GM12878 (cell line): ENCODE measurements at regions not wholly inside any gene's neighbourhood (a gene's known extent, or its start where the extent isn't known, plus 50 kb on each side); places are given as distances from the start of the nearest gene placed in this dataset.

Experiments used
- ATAC-seq: fragments of 200-7000 bp; cut with Tn5 transposase; 3 replicates; pipeline ENCODE4 v1.9.1; 2020; ENCODE audit warnings: mild to moderate bottlenecking, moderate library complexity
- BruUV-seq: library from RNA; stranded (reverse); fragments of 400-500 nt; replicated peaks from 2 replicates; lab custom pipeline; 2021; lab: Mats Ljungman, UMichigan
- CTCF ChIA-PET: fragments of 300-600 bp; sonication (Branson Sonifier 250); formaldehyde crosslinking; extraction: SDS; loops from one replicate; lab custom pipeline; 2021; ENCODE audit warnings: inconsistent platforms; lab: Yijun Ruan, JAX
- POLR2A ChIA-PET: fragments of 350-600 bp; formaldehyde crosslinking; extraction: SDS; loops from one replicate; lab custom pipeline; 2021; ENCODE audit warnings: inconsistent platforms; lab: Charles Lee
- RAD21 ChIA-PET: fragments of 300-600 bp; sonication (Branson Sonifier 250); formaldehyde crosslinking; loops from one replicate; lab custom pipeline; 2023; ENCODE audit warnings: antibody characterized with exemption; ENCODE audit not compliant: unreplicated experiment; lab: Charles Lee
- SMC1A ChIA-PET: fragments of 300-600 bp; sonication (Branson Sonifier 250); formaldehyde crosslinking; loops from one replicate; lab custom pipeline; 2023; ENCODE audit not compliant: unreplicated experiment, uncharacterized antibody; lab: Charles Lee
- DNase-seq: peaks from one replicate; pipeline ENCODE4 v3.0.0-alpha.2; 2011; ENCODE audit warnings: low read depth, low spot score
- FAIRE-seq: peaks from 3 replicates; lab custom pipeline; 2011; peaks lifted over from hg19 to GRCh38; lab: Jason Lieb, UNC
- H2AFZ ChIP-seq: 2 replicates; pipeline ENCODE4 v1.6.0; 2011; ENCODE audit warnings: low read depth, low read length, control low read depth; ENCODE audit not compliant: control insufficient read depth
- H3K27ac ChIP-seq: 2 replicates; pipeline ENCODE4 v1.5.1; 2011; ENCODE audit warnings: control low read depth; ENCODE audit not compliant: control insufficient read depth, insufficient read depth
- H3K27me3 ChIP-seq, 2 experiments: replicated peaks in 1 of 2; 2 replicates each; pipeline versions ENCODE4 v1.6.0 to v1.6.1; 2011; ENCODE audit warnings: low read length in 1 of 2; ENCODE audit not compliant: control insufficient read depth in 2 of 2, insufficient read depth in 2 of 2
- H3K36me3 ChIP-seq, 2 experiments: 2 replicates each; pipeline ENCODE4 v1.5.1; 2011; ENCODE audit warnings: low read length in 1 of 2; ENCODE audit not compliant: control insufficient read depth in 2 of 2, insufficient read depth in 2 of 2
- H3K4me1 ChIP-seq: 2 replicates; pipeline ENCODE4 v1.6.1; 2011; ENCODE audit warnings: mild to moderate bottlenecking, low read length, moderate library complexity, mixed read lengths; ENCODE audit not compliant: control insufficient read depth, insufficient read depth
- H3K4me2 ChIP-seq: 2 replicates; pipeline ENCODE4 v1.6.0; 2011; ENCODE audit warnings: control low read depth; ENCODE audit not compliant: control insufficient read depth, insufficient read depth
- H3K4me3 ChIP-seq: fragments of 200-600 bp; sonication (generic); 2 replicates; pipeline ENCODE4 v1.5.1; 2016
- H3K79me2 ChIP-seq: 2 replicates; pipeline ENCODE4 v1.6.0; 2011; ENCODE audit warnings: low read length; ENCODE audit not compliant: control insufficient read depth, insufficient read depth
- H3K9ac ChIP-seq: 2 replicates; pipeline ENCODE4 v1.8.0; 2011; ENCODE audit warnings: low read length, control low read depth, mixed read lengths; ENCODE audit not compliant: control insufficient read depth, insufficient read depth
- H3K9me3 ChIP-seq: replicated peaks from 3 replicates; pipeline ENCODE4 v1.5.1; 2011; ENCODE audit warnings: mild to moderate bottlenecking, low read length; ENCODE audit not compliant: control insufficient read depth, insufficient read depth
- H4K20me1 ChIP-seq: 2 replicates; pipeline ENCODE4 v1.6.0; 2011; ENCODE audit not compliant: control insufficient read depth, insufficient read depth
- BHLHE40 ChIP-seq, 2 experiments: fragments of 450-650 bp in 1 of 2; IDR thresholded peaks; 2 replicates each; pipeline ENCODE4 v1.6.1; 2011 to 2017; ENCODE audit warnings: low read depth in 2 of 2, borderline replicate concordance in 1 of 2, improper control_type of control experiment in 1 of 2, low read length in 1 of 2, mild to moderate bottlenecking in 1 of 2
- CHD4 ChIP-seq: fragments of 200-600 bp; sonication (generic); IDR thresholded peaks from 2 replicates; pipeline ENCODE4 v1.6.1; 2016; ENCODE audit warnings: mild to moderate bottlenecking
- EED ChIP-seq: sonication (generic); IDR thresholded peaks from 2 replicates; pipeline ENCODE4 v1.6.1; 2016; ENCODE audit warnings: antibody characterized with exemption, low read depth
- IRF4 ChIP-seq: IDR thresholded peaks from 2 replicates; pipeline ENCODE4 v1.6.1; 2011; ENCODE audit warnings: low read depth, low read length
- JUNB ChIP-seq: IDR thresholded peaks from 2 replicates; pipeline ENCODE4 v1.6.1; 2016; ENCODE audit warnings: antibody characterized with exemption, mild to moderate bottlenecking
- PAX5 ChIP-seq: IDR thresholded peaks from 2 replicates; pipeline ENCODE4 v1.6.1; 2011; ENCODE audit warnings: low read depth, low read length, borderline replicate concordance
- SMC3 ChIP-seq: IDR thresholded peaks from 2 replicates; pipeline ENCODE4 v1.6.1; 2011; ENCODE audit warnings: low read length, improper control_type of control experiment, borderline replicate concordance
- SPI1 ChIP-seq: IDR thresholded peaks from 2 replicates; pipeline ENCODE4 v1.6.1; 2011; ENCODE audit warnings: low read depth, mild to moderate bottlenecking, low read length, moderate library complexity, borderline replicate concordance; ENCODE audit not compliant: insufficient read depth
- SRF ChIP-seq, 2 experiments: IDR thresholded peaks; 2 replicates each; pipeline ENCODE4 v1.6.1; 2011; ENCODE audit warnings: low read depth in 2 of 2, low read length in 2 of 2, mild to moderate bottlenecking in 1 of 2, moderate library complexity in 1 of 2
- TARDBP ChIP-seq: IDR thresholded peaks from 2 replicates; pipeline ENCODE4 v1.6.1; 2016; ENCODE audit warnings: borderline replicate concordance
- YBX1 ChIP-seq: fragments of 450-650 bp; IDR thresholded peaks from 2 replicates; pipeline ENCODE4 v1.6.1; 2016; ENCODE audit warnings: antibody characterized with exemption
- WGBS: methylation state at CpG from one replicate; pipeline ENCODE4 v1.1.6; 2016; ENCODE audit warnings: low lambda C conversion rate; ENCODE audit not compliant: insufficient replicate concordance, insufficient coverage; ENCODE audit errors: missing lambda C conversion rate; 5-methylcytosine and 5-hydroxymethylcytosine counted together
- in situ Hi-C: fragments of 300-500 bp; cut with MboI; formaldehyde crosslinking; loops from 9 replicates; pipeline ENCODE4 v1.14.3; 2018; ENCODE audit warnings: mixed read lengths
- intact Hi-C: fragments of 100-400 bp; cut with micrococcal nuclease; formaldehyde crosslinking; loops from one replicate; pipeline ENCODE4 v1.14.2; 2022; ENCODE audit not compliant: unreplicated experiment
- TF ChIP-seq, protein P1 (sequence below): fragments of 450-650 bp; IDR thresholded peaks from 2 replicates; pipeline ENCODE4 v1.6.1; 2016; ENCODE audit warnings: mild to moderate bottlenecking

DNA sequence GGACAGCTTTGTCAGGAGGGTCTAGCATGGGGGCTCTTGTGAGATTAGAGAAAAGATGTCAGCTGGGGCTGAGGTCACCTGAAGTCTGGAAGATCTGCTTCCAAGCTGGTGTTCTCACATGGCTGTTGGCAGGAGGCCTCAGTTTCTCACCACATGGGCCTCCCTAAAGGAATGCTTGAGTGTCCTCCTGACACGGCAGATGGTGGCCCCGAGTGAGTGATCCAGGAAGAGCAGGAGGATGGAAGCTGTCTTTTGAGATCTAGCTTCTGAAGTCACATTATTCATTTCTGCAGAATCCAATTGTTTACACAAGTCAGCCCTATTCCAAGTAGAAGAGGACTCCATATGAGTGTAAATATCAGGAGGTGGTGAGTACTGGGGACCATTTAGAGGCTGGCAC is 344.0 kb upstream of the PROK2 start (continued):
- TF ChIP-seq, protein P1, sequence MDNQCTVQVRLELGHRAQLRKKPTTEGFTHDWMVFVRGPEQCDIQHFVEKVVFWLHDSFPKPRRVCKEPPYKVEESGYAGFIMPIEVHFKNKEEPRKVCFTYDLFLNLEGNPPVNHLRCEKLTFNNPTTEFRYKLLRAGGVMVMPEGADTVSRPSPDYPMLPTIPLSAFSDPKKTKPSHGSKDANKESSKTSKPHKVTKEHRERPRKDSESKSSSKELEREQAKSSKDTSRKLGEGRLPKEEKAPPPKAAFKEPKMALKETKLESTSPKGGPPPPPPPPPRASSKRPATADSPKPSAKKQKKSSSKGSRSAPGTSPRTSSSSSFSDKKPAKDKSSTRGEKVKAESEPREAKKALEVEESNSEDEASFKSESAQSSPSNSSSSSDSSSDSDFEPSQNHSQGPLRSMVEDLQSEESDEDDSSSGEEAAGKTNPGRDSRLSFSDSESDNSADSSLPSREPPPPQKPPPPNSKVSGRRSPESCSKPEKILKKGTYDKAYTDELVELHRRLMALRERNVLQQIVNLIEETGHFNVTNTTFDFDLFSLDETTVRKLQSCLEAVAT: no peak
- TF ChIP-seq BHLHE40 (IDR thresholded peaks at IDR 0.05; ENCODE audit: borderline replicate concordance in 1 of 2, low read depth in 2 of 2, low read length in 1 of 2): no peak
- no peak for TF ChIP-seq SMC3

DNA sequence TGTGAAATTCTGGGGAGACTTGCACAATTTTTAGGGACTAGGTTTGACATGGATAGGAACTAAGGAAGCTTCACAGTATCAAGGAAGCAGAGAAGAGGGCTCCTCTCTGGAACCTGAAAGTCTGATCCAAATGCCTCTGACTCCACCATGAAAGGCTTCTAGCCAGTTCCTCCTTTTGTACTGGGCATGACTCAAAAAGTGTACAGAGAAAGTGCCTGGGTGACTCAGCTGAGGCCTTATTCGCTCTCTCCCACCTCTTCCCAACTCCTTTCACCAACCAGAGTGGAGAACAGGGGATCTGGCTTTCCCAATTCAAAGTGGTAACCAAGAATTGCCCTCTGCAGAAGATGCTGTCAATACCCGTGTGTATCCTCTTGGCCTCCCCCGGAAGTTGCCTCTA is 342.9 kb upstream of the PROK2 start:
- 62% methylated on average over 3 of the region's 3 CpGs for WGBS
- Histone ChIP-seq H3K79me2 (no peaks in the 10 kb centered on the region), H3K36me3 (no peaks in the 10 kb centered on the region)

More for the DNA sequence above, 342.9 kb upstream of the PROK2 start:
- H3K4me3 ChIP-seq: no peak overlapping the region
- intact Hi-C loops: no loop called here
- FAIRE-seq (no peak), DNase-seq (no peak), ATAC-seq (peak; percentile 57)
- no peak overlapping the region for H3K9ac ChIP-seq
- POLR2A ChIA-PET: interaction anchor here (1.2 kb wide), 1 partner anchor 10 kb away, joined by 3 read pairs; no protein-coding TSS in a partner anchor
- H2AFZ ChIP-seq: no peak overlapping the region
- CTCF ChIA-PET: no interaction called here
- H3K27ac ChIP-seq: no peak overlapping the region
- no peaks in the 10 kb centered on the region for H3K9me3 ChIP-seq
- RAD21 ChIA-PET: no interaction called here
- no TSS peak for BruUV-seq
- H4K20me1 ChIP-seq: no peaks in the 10 kb centered on the region
- in situ Hi-C loops: no loop called here
- H3K4me2 ChIP-seq: no peak overlapping the region
- peaks cover 9% of the 10 kb centered on the region for H3K4me1 ChIP-seq
- H3K27me3 ChIP-seq: no peaks in the 10 kb centered on the region
- SMC1A ChIA-PET: no interaction called here
- TF ChIP-seq YBX1 (no peak), IRF4 (peak; percentile 62; the same call in 1 of the 2 replicates), EED (peak; percentile 86), SPI1 (peak; percentile 89), PAX5 (no peak), CHD4 (no peak), JUNB (peak; percentile 81), SRF (IDR thresholded peaks at IDR 0.05; ENCODE audit: low read depth in 2 of 2, low read length in 2 of 2) (0 out of 4 replicates have a peak, but pooled peaks of 1 of the 2 experiments have one; percentile 6), TARDBP (no peak)
- TF ChIP-seq, protein P1: no peak
